CD4-positive, alpha-beta T cell (primary cell): ENCODE measurements at regions not wholly inside any gene's neighbourhood (a gene's known extent, or its start where the extent isn't known, plus 50 kb on each side); places are given as distances from the start of the nearest gene placed in this dataset.

Experiments used
- ATAC-seq: fragments of 200-7000 bp; cut with Tn5 transposase; one replicate; pipeline ENCODE4 v1.10.0; 2022; ENCODE audit warnings: mild to moderate bottlenecking; ENCODE audit not compliant: poor library complexity
- CTCF ChIA-PET: fragments of 350-600 bp; sonication (Branson Sonifier 250); formaldehyde crosslinking; loops from one replicate; lab custom pipeline; 2021; ENCODE audit warnings: antibody characterized with exemption, inconsistent platforms; lab: Charles Lee
- POLR2A ChIA-PET: fragments of 350-600 bp; sonication (Branson Sonifier 250); formaldehyde crosslinking; loops from one replicate; lab custom pipeline; 2021; ENCODE audit warnings: antibody characterized with exemption, inconsistent platforms; lab: Charles Lee
- DNase-seq, 14 experiments: peaks; one replicate each; pipeline ENCODE4 v3.0.0-alpha.2; 2013 to 2020; ENCODE audit warnings: mixed read lengths in 2 of 14
- H3K27ac ChIP-seq, 2 donors: one replicate each; pipeline versions ENCODE4 v1.5.1 to v1.7.0; 2013; ENCODE audit warnings: low read length in 2 of 2, low read depth in 1 of 2, mild to moderate bottlenecking in 1 of 2
- H3K27me3 ChIP-seq, 2 experiments: 1 replicate in 1 of 2; 2 replicates in 1 of 2; pipeline versions ENCODE4 v1.6.1 to v1.7.0; 2013; ENCODE audit warnings: low read length in 2 of 2, control low read depth in 1 of 2, mild to moderate bottlenecking in 1 of 2, moderate library complexity in 1 of 2; ENCODE audit not compliant: insufficient read depth in 2 of 2, control insufficient read depth in 1 of 2
- H3K36me3 ChIP-seq: one replicate; pipeline ENCODE4 v1.6.1; 2013; ENCODE audit warnings: low read length, control low read depth; ENCODE audit not compliant: insufficient read depth
- H3K4me1 ChIP-seq: one replicate; pipeline ENCODE4 v1.6.1; 2013; ENCODE audit warnings: low read length, control low read depth; ENCODE audit not compliant: insufficient read depth
- H3K4me3 ChIP-seq: one replicate; pipeline ENCODE4 v1.5.1; 2013; ENCODE audit warnings: mild to moderate bottlenecking, low read length, moderate library complexity
- H3K9me3 ChIP-seq, 2 experiments: 1 replicate in 1 of 2; 2 replicates in 1 of 2; pipeline versions ENCODE4 v1.6.1 to v1.7.0; 2013; ENCODE audit warnings: low read length in 2 of 2, mild to moderate bottlenecking in 2 of 2, control low read depth in 1 of 2, moderate library complexity in 1 of 2; ENCODE audit not compliant: control insufficient read depth in 1 of 2, insufficient read depth in 1 of 2
- H3K27ac Mint-ChIP-seq: one replicate; pipeline ENCODE4 v1.8.0; 2020; ENCODE audit warnings: mixed read lengths
- H3K27me3 Mint-ChIP-seq: one replicate; pipeline ENCODE4 v1.8.0; 2021; ENCODE audit warnings: mixed read lengths
- H3K36me3 Mint-ChIP-seq: one replicate; pipeline ENCODE4 v1.8.0; 2021; ENCODE audit warnings: low read depth, mixed read lengths
- H3K4me1 Mint-ChIP-seq: one replicate; pipeline ENCODE4 v1.8.0; 2021; ENCODE audit warnings: low read depth, mixed read lengths
- H3K4me3 Mint-ChIP-seq: one replicate; pipeline ENCODE4 v1.8.0; 2020; ENCODE audit warnings: mild to moderate bottlenecking, mixed read lengths
- H3K9me3 Mint-ChIP-seq: one replicate; pipeline ENCODE4 v1.8.0; 2020; ENCODE audit warnings: mixed read lengths
- CTCF ChIP-seq: fragments of 200-600 bp; IDR thresholded peaks from one replicate; pipeline ENCODE4 v1.8.0; 2022; ENCODE audit warnings: antibody characterized with exemption, mild to moderate bottlenecking
- intact Hi-C, 2 experiments: fragments of 100-400 bp; cut with DNase I in 1 of 2; cut with micrococcal nuclease in 1 of 2; formaldehyde crosslinking; loops; one replicate each; pipeline versions ENCODE4 v1.15.1 to v1.9.0; 2023 to 2025; cut with DNase I, micrococcal nuclease

DNA sequence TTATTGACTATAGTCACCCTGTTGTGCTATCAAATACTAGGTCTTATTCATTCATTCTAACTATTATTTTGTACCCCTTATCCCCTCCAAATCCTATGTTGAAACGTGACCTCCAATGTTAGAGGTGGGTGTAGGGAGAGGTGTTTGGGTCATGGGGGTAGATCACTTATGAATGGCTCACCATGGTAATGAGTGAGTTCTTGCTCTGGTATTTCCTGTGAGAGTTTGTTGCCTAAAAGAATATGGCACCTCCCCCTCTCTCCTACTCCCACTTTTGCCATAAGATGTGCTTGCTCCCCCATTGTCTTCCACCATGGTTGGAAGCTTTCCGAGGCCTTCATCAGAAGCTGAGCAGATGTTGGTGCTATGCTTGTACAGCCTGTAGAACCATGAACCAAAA, 59.3 kb upstream of the BRD7 start:
- intact Hi-C loops = no loop called here

DNA sequence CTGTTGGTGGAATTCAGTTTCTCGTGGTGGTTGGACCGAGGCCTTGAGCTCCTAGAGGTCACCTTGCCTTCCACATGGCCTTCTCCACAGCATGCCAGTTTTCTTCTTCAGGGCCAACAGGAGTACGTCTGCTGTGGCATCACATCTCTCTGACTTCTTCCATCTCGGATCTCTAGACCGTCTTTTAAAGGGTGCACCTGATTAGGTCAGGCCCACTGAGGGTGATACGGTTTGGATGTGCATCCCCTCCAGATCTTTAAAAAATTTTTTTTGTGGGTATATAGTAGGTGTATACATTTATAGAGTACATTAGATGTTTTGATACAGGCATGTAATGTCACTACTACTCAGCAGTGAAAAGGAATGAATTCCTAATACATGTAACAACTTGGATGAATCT, 58.3 kb upstream of the BRD7 start:
- POLR2A ChIA-PET = no interaction called here
- Histone ChIP-seq H3K27ac (no peak overlapping the region), H3K36me3 (no peaks in the 10 kb centered on the region), H3K9me3 (peaks cover 0 to 5% of the 10 kb centered on the region in 2 experiments), H3K4me1 (no peaks in the 10 kb centered on the region), H3K4me3 (no peak overlapping the region), H3K27me3 (peaks cover 0 to 5% of the 10 kb centered on the region in 2 experiments)
- no peak for DNase-seq
- H3K27ac Mint-ChIP-seq = no peak overlapping the region
- H3K27me3 Mint-ChIP-seq = peaks cover 14% of the 10 kb centered on the region
- no peaks in the 10 kb centered on the region for H3K9me3 Mint-ChIP-seq
- no peaks in the 10 kb centered on the region for H3K4me1 Mint-ChIP-seq
- intact Hi-C loops = no loop called here
- TF ChIP-seq CTCF = no peak
- no peak for ATAC-seq
- H3K36me3 Mint-ChIP-seq = no peaks in the 10 kb centered on the region
- no peak overlapping the region for H3K4me3 Mint-ChIP-seq
- CTCF ChIA-PET = no interaction called here

More for the DNA sequence above, 59.3 kb upstream of the BRD7 start:
- no peaks in the 10 kb centered on the region for H3K36me3 Mint-ChIP-seq
- TF ChIP-seq CTCF = no peak
- Histone ChIP-seq H3K4me3 (no peak overlapping the region), H3K27me3 (peaks cover 0 to 5% of the 10 kb centered on the region in 2 experiments), H3K4me1 (no peaks in the 10 kb centered on the region), H3K9me3 (peaks cover 0 to 3% of the 10 kb centered on the region in 2 experiments), H3K36me3 (no peaks in the 10 kb centered on the region), H3K27ac (no peak overlapping the region)
- ChIA-PET POLR2A (no interaction called here), CTCF (interaction anchor here (0.5 kb wide), 1 partner anchor 13 kb away, joined by 3 read pairs; no protein-coding TSS in a partner anchor)
- H3K27ac Mint-ChIP-seq = no peak overlapping the region
- H3K4me1 Mint-ChIP-seq = no peaks in the 10 kb centered on the region
- no peak for ATAC-seq
- no peak overlapping the region for H3K4me3 Mint-ChIP-seq
- peaks cover 15% of the 10 kb centered on the region for H3K27me3 Mint-ChIP-seq
- H3K9me3 Mint-ChIP-seq = no peaks in the 10 kb centered on the region
- no peak for DNase-seq

DNA sequence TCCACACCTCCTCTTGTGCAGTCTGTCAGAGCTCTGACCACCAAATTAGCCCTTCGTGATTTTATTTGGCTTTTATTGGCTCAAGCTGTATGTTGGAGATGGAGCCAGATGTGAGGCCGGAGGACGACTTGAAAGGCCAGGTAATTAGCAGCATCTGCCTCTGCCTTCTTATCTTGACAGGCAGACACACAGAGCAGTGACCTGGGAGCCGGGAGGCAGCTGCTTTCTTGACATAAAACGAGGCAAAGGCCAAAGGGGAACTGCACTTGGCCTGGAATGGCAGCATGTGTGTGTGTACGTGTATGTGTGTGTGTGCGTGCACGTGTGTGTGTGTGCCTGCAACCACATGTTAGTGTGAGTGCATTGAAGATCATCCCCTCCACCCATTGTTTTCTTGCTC, 56.9 kb upstream of the BRD7 start:
- ChIA-PET POLR2A (no interaction called here), CTCF (no interaction called here)
- ATAC-seq (no peak), DNase-seq (peak in 1 of 14 experiments; percentile 10)
- Mint-ChIP-seq H3K27ac (no peak overlapping the region), H3K27me3 (peaks cover 12% of the 10 kb centered on the region), H3K36me3 (no peaks in the 10 kb centered on the region), H3K4me1 (no peaks in the 10 kb centered on the region), H3K4me3 (no peak overlapping the region), H3K9me3 (no peaks in the 10 kb centered on the region)
- Histone ChIP-seq H3K27ac (no peak overlapping the region), H3K4me3 (no peak overlapping the region), H3K36me3 (no peaks in the 10 kb centered on the region), H3K9me3 (peaks cover 0 to 5% of the 10 kb centered on the region in 2 experiments), H3K27me3 (peaks cover 0 to 5% of the 10 kb centered on the region in 2 experiments), H3K4me1 (no peaks in the 10 kb centered on the region)
- intact Hi-C loops = no loop called here
- TF ChIP-seq CTCF = no peak
